Left forelimb (tissue), 1 donor: ENCODE measurements at regions not wholly inside any gene's neighbourhood (a gene's known extent, or its start where the extent isn't known, plus 50 kb on each side); places are given as distances from the start of the nearest gene placed in this dataset.

ENCODE experiments used
- DNase-seq: peaks from one replicate; pipeline ENCODE4 v3.0.0-alpha.2; 2018; ENCODE audit warnings: low spot score

GRCh38 chr13:53144826-53145225 lies 116.2 kb downstream of the OLFM4 start:
- no peak for DNase-seq

- DNase-seq, result no peak
Observed at GRCh38 chr13:53150568-53150967, 122.0 kb downstream of the OLFM4 start.

GRCh38 chr13:53151336-53152056 lies 122.9 kb downstream of the OLFM4 start:
- no peak for DNase-seq

GRCh38 chr13:53152057-53152421 lies 123.4 kb downstream of the OLFM4 start:
- DNase-seq, result no peak

GRCh38 chr13:53158201-53158600 lies 129.6 kb downstream of the OLFM4 start:
- no peak for DNase-seq

- no peak for DNase-seq
Observed at GRCh38 chr13:53159431-53159830, 130.8 kb downstream of the OLFM4 start.

GRCh38 chr13:53160211-53160610 lies 131.6 kb downstream of the OLFM4 start:
- DNase-seq, result no peak

GRCh38 chr13:53161251-53161650 lies 132.6 kb downstream of the OLFM4 start:
- no peak for DNase-seq

- no peak for DNase-seq
Observed at GRCh38 chr13:53165261-53165660, 136.6 kb downstream of the OLFM4 start.

GRCh38 chr13:53167561-53167960 lies 138.9 kb downstream of the OLFM4 start:
- DNase-seq, result no peak

- DNase-seq, result no peak
Observed at GRCh38 chr13:53170910-53171309, 142.3 kb downstream of the OLFM4 start.

- DNase-seq, result no peak
Observed at GRCh38 chr13:53174545-53174944, 145.9 kb downstream of the OLFM4 start.

- DNase-seq, result no peak
Observed at GRCh38 chr13:53180684-53181083, 152.1 kb downstream of the OLFM4 start.

- no peak for DNase-seq
Observed at GRCh38 chr13:53182724-53183123, 154.1 kb downstream of the OLFM4 start.

- no peak for DNase-seq
Observed at GRCh38 chr13:53188120-53188519, 159.5 kb downstream of the OLFM4 start.

GRCh38 chr13:53189162-53189561 lies 160.5 kb downstream of the OLFM4 start:
- no peak for DNase-seq

GRCh38 chr13:53191091-53191490 lies 162.5 kb downstream of the OLFM4 start:
- DNase-seq, result no peak

- DNase-seq, result no peak
Observed at GRCh38 chr13:53197424-53197823, 168.8 kb downstream of the OLFM4 start.

GRCh38 chr13:53198017-53198416 lies 169.4 kb downstream of the OLFM4 start:
- no peak for DNase-seq

GRCh38 chr13:53198736-53199135 lies 170.1 kb downstream of the OLFM4 start:
- no peak for DNase-seq

- no peak for DNase-seq
Observed at GRCh38 chr13:53200075-53200474, 171.5 kb downstream of the OLFM4 start.

- DNase-seq, result peak; percentile 82
Observed at GRCh38 chr13:53200498-53201453, 172.2 kb downstream of the OLFM4 start.
